ENCODE measurements at regions not wholly inside any gene's neighbourhood (a gene's known extent, or its start where the extent isn't known, plus 50 kb on each side); places are given as distances from the start of the nearest gene placed in this dataset.

GRCh38 chr19:32010071-32010470 lies 335.3 kb upstream of the ZNF507 start:
- no peak for DNase-seq

GRCh38 chr19:32012206-32012605 lies 333.2 kb upstream of the ZNF507 start:
- DNase-seq = no peak

GRCh38 chr19:32012886-32013631 lies 332.4 kb upstream of the ZNF507 start:
- no peak for DNase-seq

- DNase-seq = no peak
Measured at GRCh38 chr19:32017176-32017953, 328.0 kb upstream of the ZNF507 start.

- no peak for DNase-seq
Measured at GRCh38 chr19:32018014-32018413, 327.4 kb upstream of the ZNF507 start.

GRCh38 chr19:32020538-32020937 lies 324.9 kb upstream of the ZNF507 start:
- no peak for DNase-seq

- DNase-seq = no peak
Measured at GRCh38 chr19:32022044-32022640, 323.3 kb upstream of the ZNF507 start.

GRCh38 chr19:32022731-32023563 lies 322.5 kb upstream of the ZNF507 start:
- no peak for DNase-seq

GRCh38 chr19:32023564-32023832 lies 321.9 kb upstream of the ZNF507 start:
- DNase-seq = no peak

GRCh38 chr19:32029235-32029634 lies 316.2 kb upstream of the ZNF507 start:
- no peak for DNase-seq

- no peak for DNase-seq
Measured at GRCh38 chr19:32032561-32032960, 312.8 kb upstream of the ZNF507 start.

- DNase-seq = no peak
Measured at GRCh38 chr19:32035626-32036025, 309.8 kb upstream of the ZNF507 start.

GRCh38 chr19:32038021-32038920 lies 307.1 kb upstream of the ZNF507 start:
- DNase-seq = no peak

- no peak for DNase-seq
Measured at GRCh38 chr19:32038961-32039360, 306.4 kb upstream of the ZNF507 start.

GRCh38 chr19:32039440-32039839 lies 306.0 kb upstream of the ZNF507 start:
- no peak for DNase-seq

- DNase-seq = no peak
Measured at GRCh38 chr19:32040236-32040635, 305.2 kb upstream of the ZNF507 start.

GRCh38 chr19:32041681-32042292 lies 303.6 kb upstream of the ZNF507 start:
- peak in 1 of 2 experiments; percentile 7 for DNase-seq

GRCh38 chr19:32047788-32048187 lies 297.6 kb upstream of the ZNF507 start:
- no peak for DNase-seq

- DNase-seq = no peak
Measured at GRCh38 chr19:32053376-32053775, 292.0 kb upstream of the ZNF507 start.

GRCh38 chr19:32053861-32054260 lies 291.5 kb upstream of the ZNF507 start:
- no peak for DNase-seq

- DNase-seq = no peak
Measured at GRCh38 chr19:32058131-32058530, 287.3 kb upstream of the ZNF507 start.

GRCh38 chr19:32061315-32061714 lies 284.1 kb upstream of the ZNF507 start:
- no peak for DNase-seq

All from NCI-H1930 (cell line).